ENCODE measurements at regions not wholly inside any gene's neighbourhood (a gene's known extent, or its start where the extent isn't known, plus 50 kb on each side); places are given as distances from the start of the nearest gene placed in this dataset.
"Not testable (repeated sequence)": the region's sequence is repeated elsewhere in the genome, so short reads cannot be mapped to it uniquely, and the experiment has no call there.

DNA sequence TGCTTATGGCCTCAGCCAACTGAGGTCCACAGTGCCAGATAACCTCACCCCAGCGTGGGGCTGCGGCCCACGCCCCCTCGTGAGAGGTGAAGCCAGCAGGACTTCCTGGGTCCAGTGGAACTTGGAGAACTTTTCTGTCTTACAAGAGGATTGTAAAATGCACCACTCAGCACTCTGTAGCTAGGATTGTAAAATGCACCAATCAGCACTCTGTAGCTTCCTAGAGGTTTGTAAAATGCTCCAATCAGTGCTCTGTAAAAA is 109.1 kb downstream of the AKAP11 start:
- Histone ChIP-seq H3K4me1 (ENCODE audit: control insufficient read depth in 1 of 2, insufficient read depth in 2 of 2, low read length in 2 of 2) (no peaks in the 10 kb centered on the region), H4K20me1 (ENCODE audit: insufficient read depth) (no peaks in the 10 kb centered on the region), H3K36me3 (ENCODE audit: control insufficient read depth in 1 of 2, insufficient read depth in 2 of 2, low read length in 2 of 2) (no peaks in the 10 kb centered on the region), H3K9me2 (ENCODE audit: insufficient read depth) (no peaks in the 10 kb centered on the region), H3K9ac (ENCODE audit: low read length) (no peak overlapping the region), H3K79me2 (ENCODE audit: insufficient read depth, low read length) (no peaks in the 10 kb centered on the region), H3K4me2 (ENCODE audit: low read length) (no peak overlapping the region), H3K9me3 (ENCODE audit: control insufficient read depth in 1 of 2, insufficient read depth in 1 of 2, low read depth in 1 of 2, low read length in 2 of 2) (no peaks in the 10 kb centered on the region), H2AFZ (ENCODE audit: low read depth, low read length, poor library complexity, severe bottlenecking) (no peak overlapping the region), H3K27me3 (ENCODE audit: insufficient read depth, low read length) (no peaks in the 10 kb centered on the region), H3K4me3 (replicated peaks in 1 of 2; ENCODE audit: low read depth in 1 of 2, low read length in 2 of 2) (no peak overlapping the region), H3K27ac (ENCODE audit: low read depth, low read length) (no peak overlapping the region)
- RAD21 ChIA-PET (ENCODE audit: low non-redundant PET in 1 of 2, low total read pairs in 2 of 2, uncharacterized antibody in 2 of 2, unreplicated experiment in 2 of 2): no interaction called here
- ATAC-seq (no peak), DNase-seq (ENCODE audit: low read depth, low spot score) (no peak)
- POLR2A ChIA-PET: no interaction called here
- intact Hi-C loops (cut with micrococcal nuclease): no loop called here
- no TSS peak for BruUV-seq (replicated peaks)
- CTCF ChIA-PET: no interaction called here
- no peak for TF ChIP-seq SIN3A (IDR thresholded peaks at IDR 0.05; ENCODE audit: low read depth)
- TF ChIP-seq ZNF274 (IDR thresholded peaks at IDR 0.05; ENCODE audit: low read depth, low read length): no peak
- no peak for TF ChIP-seq SP1 (IDR thresholded peaks at IDR 0.05; ENCODE audit: low read depth)
- TF ChIP-seq, protein P1, sequence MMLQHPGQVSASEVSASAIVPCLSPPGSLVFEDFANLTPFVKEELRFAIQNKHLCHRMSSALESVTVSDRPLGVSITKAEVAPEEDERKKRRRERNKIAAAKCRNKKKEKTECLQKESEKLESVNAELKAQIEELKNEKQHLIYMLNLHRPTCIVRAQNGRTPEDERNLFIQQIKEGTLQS (IDR thresholded peaks at IDR 0.05): no peak
- TF ChIP-seq POLR2A (IDR thresholded peaks at IDR 0.05; ENCODE audit: borderline replicate concordance, extremely low read depth, insufficient read depth, insufficient read length): no peak
- no peak for TF ChIP-seq TCF7L2 (IDR thresholded peaks at IDR 0.05; ENCODE audit: borderline replicate concordance, extremely low read depth, insufficient read depth, insufficient read length)
- no peak for TF ChIP-seq POLR2AphosphoS5 (IDR thresholded peaks at IDR 0.05; ENCODE audit: low read depth, low read length)
- no peak for TF ChIP-seq EGR1 (IDR thresholded peaks at IDR 0.05; ENCODE audit: low read depth)
- TF ChIP-seq EZH2phosphoT487 (IDR thresholded peaks at IDR 0.05; ENCODE audit: borderline replicate concordance): no peak
- no peak for TF ChIP-seq CBX3 (IDR thresholded peaks at IDR 0.05; ENCODE audit: low read depth)
- TF ChIP-seq ZFX (IDR thresholded peaks at IDR 0.05): no peak
- TF ChIP-seq, protein P2, sequence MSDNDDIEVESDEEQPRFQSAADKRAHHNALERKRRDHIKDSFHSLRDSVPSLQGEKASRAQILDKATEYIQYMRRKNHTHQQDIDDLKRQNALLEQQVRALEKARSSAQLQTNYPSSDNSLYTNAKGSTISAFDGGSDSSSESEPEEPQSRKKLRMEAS (IDR thresholded peaks at IDR 0.05): no peak
- TF ChIP-seq YY1 (IDR thresholded peaks at IDR 0.05; ENCODE audit: extremely low read depth, insufficient replicate concordance, low read depth, low read length): no peak
- TF ChIP-seq JUND (IDR thresholded peaks at IDR 0.05): no peak
- no peak for TF ChIP-seq EZH2 (IDR thresholded peaks at IDR 0.05)
- no peak for TF ChIP-seq ELF1 (IDR thresholded peaks at IDR 0.05; ENCODE audit: borderline replicate concordance, low read depth)
- TF ChIP-seq, protein P3, sequence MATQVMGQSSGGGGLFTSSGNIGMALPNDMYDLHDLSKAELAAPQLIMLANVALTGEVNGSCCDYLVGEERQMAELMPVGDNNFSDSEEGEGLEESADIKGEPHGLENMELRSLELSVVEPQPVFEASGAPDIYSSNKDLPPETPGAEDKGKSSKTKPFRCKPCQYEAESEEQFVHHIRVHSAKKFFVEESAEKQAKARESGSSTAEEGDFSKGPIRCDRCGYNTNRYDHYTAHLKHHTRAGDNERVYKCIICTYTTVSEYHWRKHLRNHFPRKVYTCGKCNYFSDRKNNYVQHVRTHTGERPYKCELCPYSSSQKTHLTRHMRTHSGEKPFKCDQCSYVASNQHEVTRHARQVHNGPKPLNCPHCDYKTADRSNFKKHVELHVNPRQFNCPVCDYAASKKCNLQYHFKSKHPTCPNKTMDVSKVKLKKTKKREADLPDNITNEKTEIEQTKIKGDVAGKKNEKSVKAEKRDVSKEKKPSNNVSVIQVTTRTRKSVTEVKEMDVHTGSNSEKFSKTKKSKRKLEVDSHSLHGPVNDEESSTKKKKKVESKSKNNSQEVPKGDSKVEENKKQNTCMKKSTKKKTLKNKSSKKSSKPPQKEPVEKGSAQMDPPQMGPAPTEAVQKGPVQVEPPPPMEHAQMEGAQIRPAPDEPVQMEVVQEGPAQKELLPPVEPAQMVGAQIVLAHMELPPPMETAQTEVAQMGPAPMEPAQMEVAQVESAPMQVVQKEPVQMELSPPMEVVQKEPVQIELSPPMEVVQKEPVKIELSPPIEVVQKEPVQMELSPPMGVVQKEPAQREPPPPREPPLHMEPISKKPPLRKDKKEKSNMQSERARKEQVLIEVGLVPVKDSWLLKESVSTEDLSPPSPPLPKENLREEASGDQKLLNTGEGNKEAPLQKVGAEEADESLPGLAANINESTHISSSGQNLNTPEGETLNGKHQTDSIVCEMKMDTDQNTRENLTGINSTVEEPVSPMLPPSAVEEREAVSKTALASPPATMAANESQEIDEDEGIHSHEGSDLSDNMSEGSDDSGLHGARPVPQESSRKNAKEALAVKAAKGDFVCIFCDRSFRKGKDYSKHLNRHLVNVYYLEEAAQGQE (IDR thresholded peaks at IDR 0.05; ENCODE audit: low read depth): no peak

DNA sequence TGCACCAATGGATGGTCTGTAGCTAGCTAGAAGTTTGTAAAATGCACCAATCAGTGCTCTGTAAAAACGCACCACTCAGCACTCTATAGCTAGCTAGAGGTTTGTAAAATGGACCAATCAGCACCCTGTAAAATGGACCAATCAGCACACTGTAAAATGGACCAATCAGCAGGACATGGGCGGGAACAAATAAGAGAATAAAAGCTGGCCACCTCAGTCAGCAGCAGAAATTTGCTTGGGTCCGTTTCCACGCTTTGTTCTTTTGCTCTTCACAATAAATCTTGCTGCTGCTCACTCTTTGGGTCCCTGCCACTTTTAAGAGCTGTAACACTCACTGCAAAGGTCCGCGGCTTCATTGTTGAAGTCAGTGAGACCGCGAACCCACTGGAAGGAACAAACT is 109.5 kb downstream of the AKAP11 start:
- RAD21 ChIA-PET (ENCODE audit: low non-redundant PET in 1 of 2, low total read pairs in 2 of 2, uncharacterized antibody in 2 of 2, unreplicated experiment in 2 of 2); ATAC-seq; BruUV-seq (replicated peaks); intact Hi-C loops (cut with micrococcal nuclease); H3K9me2 ChIP-seq (ENCODE audit: insufficient read depth); DNase-seq (ENCODE audit: low read depth, low spot score); H3K9ac ChIP-seq (ENCODE audit: low read length); H3K4me1 ChIP-seq (ENCODE audit: control insufficient read depth in 1 of 2, insufficient read depth in 2 of 2, low read length in 2 of 2); H3K79me2 ChIP-seq (ENCODE audit: insufficient read depth, low read length); CTCF ChIA-PET; H4K20me1 ChIP-seq (ENCODE audit: insufficient read depth); H3K36me3 ChIP-seq (ENCODE audit: control insufficient read depth in 1 of 2, insufficient read depth in 2 of 2, low read length in 2 of 2); H3K4me2 ChIP-seq (ENCODE audit: low read length); H2AFZ ChIP-seq (ENCODE audit: low read depth, low read length, poor library complexity, severe bottlenecking); H3K9me3 ChIP-seq (ENCODE audit: control insufficient read depth in 1 of 2, insufficient read depth in 1 of 2, low read depth in 1 of 2, low read length in 2 of 2); H3K4me3 ChIP-seq (replicated peaks in 1 of 2; ENCODE audit: low read depth in 1 of 2, low read length in 2 of 2); H3K27me3 ChIP-seq (ENCODE audit: insufficient read depth, low read length); POLR2A ChIA-PET; H3K27ac ChIP-seq (ENCODE audit: low read depth, low read length): not testable (repeated sequence)

All from HCT116 (cell line).